Activated CD4-positive, alpha-beta T cell treated with anti-CD3 and anti-CD28 coated beads, Interleukin-2, amount 50 U/mL, for 24 hours (primary cell): ENCODE measurements at regions not wholly inside any gene's neighbourhood (a gene's known extent, or its start where the extent isn't known, plus 50 kb on each side); places are given as distances from the start of the nearest gene placed in this dataset.
"Not testable (repeated sequence)": the region's sequence is repeated elsewhere in the genome, so short reads cannot be mapped to it uniquely, and the experiment has no call there.

ENCODE experiments used
- DNase-seq, 2 donors: peaks; one replicate each; pipeline ENCODE4 v3.0.0-alpha.2; 2020; ENCODE audit warnings: low read depth in 1 of 2, low spot score in 1 of 2

DNA sequence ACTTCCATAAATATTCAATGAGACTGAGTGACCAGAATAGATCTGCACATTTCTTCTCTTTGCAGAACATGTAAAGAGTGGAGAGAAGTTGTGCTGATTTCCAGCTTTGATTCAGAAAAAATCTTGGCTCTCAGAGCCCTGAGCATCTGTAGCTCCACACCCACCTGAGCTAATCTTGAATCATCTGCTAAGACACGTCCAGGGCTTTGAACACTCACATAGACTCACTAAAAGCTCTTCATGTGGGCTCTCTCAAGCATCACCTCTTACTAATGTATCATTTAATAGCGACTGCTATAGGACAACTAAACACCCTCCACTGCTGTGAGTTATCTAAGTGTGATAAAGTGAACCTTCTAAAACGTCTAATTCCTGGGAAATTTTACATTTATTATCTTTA, 147.7 kb upstream of the GRIA3 start:
- no peak for DNase-seq

DNA sequence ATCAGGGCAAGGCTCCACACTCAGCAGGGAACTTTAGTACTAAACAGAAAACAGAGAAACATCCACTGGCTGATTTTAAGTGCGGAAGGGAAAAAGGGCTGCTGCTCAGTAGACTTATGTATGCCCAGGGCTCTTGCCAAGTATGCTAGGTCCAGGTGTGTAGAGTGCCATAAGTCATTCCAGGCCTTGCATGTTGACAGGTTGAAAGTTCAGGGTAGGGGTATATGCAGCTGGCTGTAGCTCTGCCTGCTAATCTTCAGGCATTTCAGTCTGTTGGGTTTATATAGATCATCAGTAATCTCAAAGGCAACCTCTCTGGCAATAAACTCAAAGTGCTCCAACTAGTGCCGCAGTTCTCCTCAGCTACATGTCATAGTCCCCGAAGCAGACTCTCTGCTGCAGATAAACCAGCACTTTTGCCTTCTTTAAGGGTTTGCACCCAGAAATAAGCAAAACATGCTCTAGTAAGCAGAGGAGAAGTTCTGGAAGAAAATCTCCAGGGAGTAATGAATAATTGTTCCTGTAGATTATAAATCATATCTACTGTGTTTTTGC, 134.9 kb upstream of the GRIA3 start:
- no peak for DNase-seq

DNA sequence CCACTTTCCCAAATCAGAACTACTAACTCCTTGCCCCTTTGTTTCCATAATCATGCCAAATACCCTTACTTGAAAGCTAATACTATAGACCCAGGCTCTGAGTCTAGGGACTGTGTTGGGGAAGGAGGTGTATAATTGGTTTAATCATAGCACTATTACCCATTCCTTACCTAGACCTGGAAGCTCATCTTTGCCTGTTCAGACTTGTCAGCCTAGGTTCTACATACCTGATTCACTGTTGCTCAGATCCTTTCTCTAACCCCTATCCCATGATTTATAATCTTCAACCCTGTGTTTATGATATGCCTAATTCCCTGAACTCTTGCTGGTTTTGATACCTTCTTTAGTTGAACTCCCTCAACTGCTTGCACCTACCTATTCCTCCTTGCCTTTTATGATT, 123.1 kb upstream of the GRIA3 start:
- DNase-seq, result no peak

DNA sequence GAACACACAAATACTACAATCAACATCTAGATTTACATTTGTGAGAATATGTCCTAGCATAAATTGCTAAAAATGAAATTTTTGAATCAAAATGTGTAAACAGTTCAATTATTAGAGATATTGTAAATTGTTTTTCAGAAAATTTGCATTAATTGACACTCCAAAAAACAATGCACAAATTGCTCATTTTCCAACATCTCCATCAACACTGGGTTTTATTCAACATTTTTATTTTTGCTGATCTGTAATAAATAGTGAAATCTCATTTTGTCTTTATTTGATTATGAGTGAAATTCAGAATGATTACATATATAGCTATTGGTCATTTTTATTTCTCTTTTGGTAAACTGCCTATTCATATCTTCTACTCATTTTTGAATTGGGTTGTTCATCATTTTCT, 120.0 kb upstream of the GRIA3 start:
- no peak for DNase-seq

DNA sequence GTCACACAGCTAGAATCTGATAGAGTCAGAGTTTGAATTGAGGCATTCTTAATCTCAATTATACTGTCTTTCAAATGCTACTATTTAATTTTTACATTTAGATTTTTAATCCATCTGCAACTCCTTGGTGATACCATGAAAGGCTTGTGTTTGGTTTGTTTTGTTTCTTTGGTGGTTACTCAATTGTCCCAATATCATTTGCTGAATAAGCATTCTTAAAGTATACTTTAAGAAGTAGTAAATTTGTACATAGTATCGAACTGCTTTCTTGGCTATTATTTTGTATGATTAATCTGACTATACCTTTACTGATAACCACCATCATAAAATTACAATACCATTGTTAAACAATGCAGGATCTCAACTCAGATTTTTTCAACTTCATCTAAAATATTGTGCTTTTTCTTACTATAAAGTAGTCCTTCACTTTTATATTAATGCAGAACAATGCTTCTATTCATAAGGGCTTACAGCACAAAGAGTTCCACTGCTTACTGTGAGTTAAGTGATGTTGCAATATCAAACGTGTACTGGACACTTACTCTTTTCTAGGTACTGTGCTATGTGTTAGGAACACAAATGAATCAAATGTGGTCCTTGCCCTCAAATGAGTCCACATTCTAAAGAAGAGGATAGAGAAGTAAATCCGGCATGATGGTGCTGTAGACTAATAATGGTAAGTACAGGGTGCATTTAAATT, 111.2 kb upstream of the GRIA3 start:
- no peak for DNase-seq

DNA sequence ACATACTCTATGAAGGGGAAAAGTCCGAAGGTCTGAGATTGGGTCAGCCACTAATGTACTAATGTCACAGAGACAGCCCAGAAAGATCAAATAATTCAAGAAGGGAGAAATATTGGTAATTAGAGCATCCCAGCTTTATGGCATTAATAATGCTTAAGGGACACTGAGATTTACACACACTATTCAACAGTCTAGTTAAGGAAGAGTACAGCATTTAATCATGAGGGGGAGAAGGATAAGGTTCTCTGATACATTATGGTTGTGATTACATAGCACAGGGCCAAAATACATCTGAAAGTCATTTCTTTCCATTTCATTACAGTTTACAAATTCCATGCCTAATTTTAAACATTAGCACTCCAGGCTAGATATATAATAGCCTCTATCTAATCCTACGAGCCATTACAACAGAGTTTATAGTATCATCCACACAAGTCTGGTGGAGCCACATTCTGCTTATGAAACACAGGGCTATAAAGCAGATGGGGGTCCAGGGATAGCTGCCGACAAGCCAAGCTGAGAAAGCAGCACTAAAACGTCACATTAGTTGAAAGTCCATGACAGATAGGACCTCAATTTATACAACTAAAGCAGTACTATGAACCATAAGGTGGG, 108.0 kb upstream of the GRIA3 start:
- no peak for DNase-seq

DNA sequence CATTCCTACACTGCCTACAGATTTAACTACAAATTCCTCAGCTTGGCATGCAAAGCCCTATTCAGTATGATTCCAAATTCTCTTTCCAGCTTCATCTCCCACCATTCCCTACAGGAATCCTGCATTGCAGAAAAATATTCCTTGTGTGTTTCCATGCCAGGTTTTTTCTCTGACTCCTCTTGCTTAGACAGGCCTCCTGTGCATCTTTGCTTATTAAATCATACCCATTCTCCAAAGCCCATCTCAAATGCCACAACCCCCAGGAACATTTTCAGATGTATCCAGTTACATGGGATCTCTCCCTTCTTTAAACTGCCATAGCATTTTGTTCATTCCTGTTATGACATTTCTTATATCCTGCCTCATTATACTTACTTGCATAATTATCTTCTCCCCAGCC, 106.4 kb upstream of the GRIA3 start:
- DNase-seq, result no peak

DNA sequence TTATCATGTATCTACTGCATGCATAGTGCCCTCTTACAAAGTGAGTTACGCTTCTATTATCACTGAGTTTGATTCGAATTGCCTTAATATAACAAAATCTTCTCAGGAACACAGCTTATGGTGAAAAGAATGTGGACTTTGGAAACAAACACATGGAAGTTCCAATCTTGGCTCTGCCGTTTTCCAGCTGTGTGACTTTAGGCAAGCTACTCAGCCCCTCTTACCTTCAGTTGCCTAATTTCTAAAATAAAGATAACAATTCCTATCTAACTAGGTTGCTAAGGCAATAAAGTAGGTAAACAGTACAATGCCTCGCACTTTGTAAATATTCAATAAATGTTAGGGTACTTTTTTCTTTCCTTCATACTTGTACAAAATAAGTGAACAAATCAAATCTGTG, 104.0 kb upstream of the GRIA3 start:
- DNase-seq, result no peak

DNA sequence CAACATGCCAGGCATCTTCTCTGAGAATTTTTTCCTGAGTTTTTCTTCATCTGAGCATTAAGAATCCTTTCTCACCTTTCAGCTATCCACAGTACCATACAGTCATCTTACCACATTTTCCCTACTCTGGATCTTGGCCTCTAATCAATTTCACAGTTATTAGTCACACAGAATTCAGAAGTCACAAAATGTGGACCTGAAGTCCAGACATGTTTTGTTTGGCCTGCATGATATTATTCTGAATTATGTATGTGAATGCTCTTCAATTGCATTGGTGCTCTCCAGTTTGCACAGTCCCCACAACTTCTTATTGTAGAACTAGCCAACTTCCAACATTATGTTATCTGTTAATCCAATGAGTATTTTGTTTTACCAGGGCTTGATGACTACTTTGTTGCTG, 102.3 kb upstream of the GRIA3 start:
- no peak for DNase-seq

DNA sequence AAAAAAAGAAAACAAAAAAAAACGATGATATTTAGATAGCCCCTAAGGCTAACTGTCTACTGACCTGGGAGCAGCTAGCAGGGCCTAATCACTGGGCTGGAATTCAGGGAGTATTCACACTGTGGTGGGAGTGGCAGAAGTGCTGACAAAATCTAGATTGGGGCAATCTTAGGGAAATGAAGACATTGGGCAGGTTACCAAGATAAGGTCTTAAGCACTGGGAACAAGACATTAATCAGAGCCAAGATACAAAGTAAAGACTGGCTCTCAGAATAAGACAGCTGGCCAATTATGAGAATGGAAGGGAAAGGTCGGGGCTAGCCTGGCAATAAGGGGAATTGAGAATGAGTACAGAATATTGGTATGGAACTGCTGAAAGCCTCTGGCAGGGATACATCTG, 100.2 kb upstream of the GRIA3 start:
- no peak for DNase-seq

DNA sequence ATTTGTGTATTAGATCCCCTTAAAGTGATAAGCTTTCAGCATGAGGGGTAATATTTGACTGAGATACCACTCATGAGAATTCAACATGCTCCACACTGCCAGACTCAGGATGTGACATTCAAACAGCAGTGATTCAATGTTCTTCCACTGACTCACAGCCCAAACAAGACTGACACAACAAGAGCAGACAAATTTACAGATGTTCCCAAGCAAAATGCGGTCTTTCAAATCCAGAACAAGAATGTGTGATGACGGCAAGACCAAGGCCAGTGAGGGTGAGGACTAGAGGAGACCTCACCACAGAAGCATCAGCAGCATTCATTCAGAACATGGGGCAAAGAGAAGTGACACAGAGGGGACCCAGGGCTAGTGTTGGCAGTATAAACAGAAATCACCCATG, 99.3 kb upstream of the GRIA3 start:
- DNase-seq, result no peak

DNA sequence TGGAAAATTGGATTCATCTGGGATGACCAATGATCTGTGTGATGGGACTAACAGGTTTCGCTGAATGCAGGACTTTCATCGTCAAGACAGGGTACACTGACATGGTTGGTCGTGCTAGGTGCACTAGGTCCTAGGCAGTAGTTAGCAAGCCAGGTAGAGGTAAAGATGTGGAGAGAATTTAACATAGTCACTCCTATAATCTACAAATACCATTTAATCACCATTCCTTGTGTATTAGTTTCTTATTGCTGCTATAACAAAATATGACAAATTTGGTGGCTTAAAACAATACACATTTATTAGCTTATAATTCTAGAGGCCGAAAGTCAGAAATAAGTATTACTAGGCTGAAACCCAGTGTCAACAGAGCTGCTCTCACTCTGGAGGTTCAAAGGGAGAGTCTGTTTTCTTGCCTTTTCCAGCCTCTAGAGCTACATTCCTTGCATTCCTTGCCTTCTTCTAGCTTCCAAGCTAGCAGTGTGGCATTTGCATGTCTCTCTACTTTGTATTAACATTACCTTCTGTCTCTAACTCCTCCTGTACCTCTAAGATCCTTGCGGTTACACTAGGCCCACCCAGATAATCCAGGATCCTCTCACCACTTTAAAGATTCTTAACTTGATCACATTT, 98.7 kb upstream of the GRIA3 start:
- DNase-seq, result no peak

DNA sequence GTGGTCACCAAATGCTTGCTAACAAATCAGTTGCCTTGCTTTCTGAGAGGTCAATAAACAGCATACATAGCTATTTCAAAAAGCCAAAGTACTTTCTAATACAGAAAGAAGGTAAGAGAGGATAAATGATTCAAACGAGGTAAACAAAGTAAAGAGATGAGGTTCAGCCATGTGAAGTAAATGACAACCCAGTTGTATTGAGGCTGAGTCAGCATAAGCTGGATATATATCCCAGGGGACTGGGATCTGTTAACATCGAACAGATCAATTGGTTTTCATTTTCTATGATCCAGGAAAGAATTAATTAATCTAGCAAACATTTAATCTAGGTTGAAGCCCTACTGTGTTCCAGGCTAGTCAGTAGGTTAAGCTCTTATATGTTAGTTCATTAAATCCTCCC, 97.3 kb upstream of the GRIA3 start:
- DNase-seq, result no peak

DNA sequence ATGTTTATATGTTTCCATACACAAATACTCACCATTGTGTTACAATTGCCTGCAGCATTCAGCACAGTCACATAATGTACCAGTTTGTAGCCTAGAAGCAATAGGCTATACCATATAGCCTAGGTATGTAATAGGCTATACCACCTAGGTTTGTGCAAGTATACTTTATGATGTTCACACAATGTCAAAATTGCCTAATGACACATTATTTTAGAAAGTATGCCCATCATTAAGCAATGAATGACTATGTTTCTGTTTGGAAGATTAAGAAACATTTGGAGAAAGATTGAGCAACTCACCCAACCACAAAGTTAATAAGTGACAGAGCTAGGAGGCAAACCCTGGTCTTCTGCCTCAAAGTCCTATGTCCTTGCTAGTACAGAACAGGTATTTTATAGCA, 96.8 kb upstream of the GRIA3 start:
- no peak for DNase-seq

DNA sequence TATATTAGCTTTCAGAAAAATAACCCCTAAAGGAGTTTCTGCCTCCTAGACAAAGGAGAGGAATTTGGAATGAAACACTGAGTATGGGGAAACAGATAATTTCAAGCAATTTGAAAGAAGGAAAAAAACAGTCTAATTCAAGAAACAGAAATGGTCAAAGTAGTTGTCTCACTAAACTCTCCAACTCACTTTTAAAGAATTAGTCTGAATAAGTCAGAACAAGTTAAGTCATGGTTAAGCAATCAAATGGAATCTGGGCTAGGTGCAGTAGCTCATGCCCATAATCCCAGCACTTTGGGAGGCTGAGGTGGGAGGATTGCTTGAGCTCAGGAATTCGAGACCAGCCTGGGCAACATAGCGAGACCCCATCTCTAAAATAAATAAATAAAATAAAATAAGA, 95.7 kb upstream of the GRIA3 start:
- DNase-seq, result no peak

DNA sequence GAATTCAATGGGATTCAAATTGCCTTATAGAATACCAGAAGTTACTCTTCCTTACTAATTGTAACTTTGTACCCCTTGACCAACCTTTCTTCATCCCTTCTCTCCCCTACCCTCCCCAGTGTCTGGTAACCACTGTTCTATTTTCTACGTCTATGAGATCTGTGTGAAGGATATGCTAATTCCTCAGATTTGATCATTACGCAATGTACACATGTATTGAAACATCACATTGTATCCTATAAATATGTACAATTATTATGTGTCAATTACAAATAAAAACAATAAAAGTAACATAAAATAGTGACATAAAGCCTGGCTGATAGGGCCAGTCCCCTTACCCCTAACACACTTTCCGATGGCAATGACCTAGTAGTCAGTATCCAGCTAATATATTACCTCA, 95.1 kb upstream of the GRIA3 start:
- no peak for DNase-seq

DNA sequence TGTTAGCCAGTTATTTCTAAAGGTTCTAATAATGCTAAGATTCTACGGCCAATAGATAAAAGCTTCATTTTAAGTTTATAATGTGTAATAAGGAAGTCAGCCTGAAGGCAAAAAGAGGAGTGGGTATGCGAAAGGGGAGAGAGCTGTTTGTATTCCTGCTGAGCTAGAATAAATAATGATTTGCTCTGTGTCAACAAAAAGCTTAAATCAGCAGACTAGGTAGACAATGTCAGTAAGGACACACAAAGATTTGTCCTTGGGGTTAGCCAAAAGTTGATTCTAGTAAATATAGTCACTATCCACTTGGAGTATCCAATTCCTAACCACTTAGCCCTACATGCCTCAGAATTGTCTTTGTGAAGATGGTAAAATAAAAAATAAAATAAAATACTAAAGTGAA, 90.3 kb upstream of the GRIA3 start:
- DNase-seq, result no peak

DNA sequence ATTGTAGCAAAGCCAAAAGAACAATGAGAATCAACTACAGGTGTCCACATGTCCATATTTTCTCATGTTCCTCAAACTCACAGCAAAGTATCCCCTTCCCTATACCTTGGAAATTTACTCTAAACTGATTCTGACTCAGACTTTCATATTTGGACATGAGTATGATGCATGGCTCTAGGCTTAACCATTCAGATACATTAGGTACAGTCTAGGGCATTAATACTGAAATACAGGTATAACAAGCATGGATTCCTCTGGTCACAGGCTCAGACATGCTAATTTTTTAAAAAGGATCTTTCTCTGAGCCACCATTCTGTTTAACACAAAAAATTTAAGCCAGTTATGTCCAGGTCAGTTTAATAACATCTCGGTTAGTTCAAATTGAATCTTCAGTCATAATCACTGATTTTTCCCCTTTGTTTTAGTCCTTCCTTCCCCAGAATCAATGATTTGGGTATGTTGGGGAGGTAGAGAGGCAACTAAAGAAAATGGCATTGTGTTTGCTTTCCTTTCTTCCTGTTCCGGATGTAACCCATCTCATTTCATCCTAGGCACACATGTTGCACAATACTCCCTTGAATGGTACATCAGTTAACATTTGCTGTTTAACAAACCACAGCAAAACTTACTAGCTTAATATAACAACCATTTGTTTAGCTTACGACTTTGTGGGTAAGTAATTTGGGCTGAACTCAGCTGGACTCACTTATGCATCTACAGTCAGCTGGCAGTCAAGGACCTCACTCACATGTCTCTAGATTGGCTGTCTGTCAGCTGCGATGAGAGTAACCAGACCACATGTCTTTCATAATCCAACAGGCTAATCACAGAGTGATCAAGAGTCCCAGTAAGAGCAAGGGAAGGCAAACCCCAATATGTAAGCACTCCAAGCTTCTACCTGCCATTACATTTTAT, 75.3 kb upstream of the GRIA3 start:
- no peak for DNase-seq

DNA sequence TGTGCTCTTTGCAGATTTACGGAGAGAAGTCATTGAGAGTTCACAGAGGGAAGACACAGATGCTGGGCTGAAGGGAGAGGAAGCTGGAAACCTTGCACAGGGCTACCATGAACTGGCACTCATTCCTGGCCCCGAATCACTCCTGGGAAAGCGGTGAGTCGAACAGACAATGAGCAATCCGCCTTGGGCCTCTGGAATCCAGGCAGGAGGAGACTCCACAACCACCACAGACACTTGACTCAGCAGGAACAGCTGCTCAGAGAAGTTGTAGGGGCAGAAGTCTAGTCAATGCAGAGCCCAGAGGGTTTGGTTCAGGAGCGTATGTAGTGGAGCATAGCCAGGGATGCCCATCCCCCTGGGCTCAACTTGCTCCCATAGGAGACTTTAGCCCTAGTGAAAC, 62.8 kb upstream of the GRIA3 start:
- DNase-seq, result no peak

DNA sequence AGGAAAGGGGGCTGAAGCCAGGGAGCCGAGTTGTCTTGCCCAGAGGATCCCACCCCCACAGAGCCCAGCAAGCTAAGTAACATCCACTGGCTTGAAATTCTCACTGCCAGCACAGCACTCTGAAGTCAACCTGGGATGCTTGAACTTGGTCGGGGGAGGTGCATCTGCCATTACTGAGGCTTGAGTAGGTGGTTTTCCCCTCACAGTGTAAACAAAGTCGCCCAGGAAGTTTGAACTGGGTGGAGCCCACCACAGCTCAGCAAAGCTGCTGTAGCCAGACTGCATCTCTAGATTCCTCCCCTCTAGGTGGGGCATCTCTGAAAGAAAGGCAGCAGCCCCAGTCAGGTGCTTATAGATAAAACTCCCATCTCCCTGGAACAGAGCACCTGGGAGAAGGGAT, 54.3 kb upstream of the GRIA3 start:
- DNase-seq, result not testable (repeated sequence)
